Eye (tissue), 1 donor: ENCODE measurements at regions not wholly inside any gene's neighbourhood (a gene's known extent, or its start where the extent isn't known, plus 50 kb on each side); places are given as distances from the start of the nearest gene placed in this dataset.
A peak's percentile ranks its signal among the peaks of the same experiment; 100 is the strongest.
"Not testable (repeated sequence)": the region's sequence is repeated elsewhere in the genome, so short reads cannot be mapped to it uniquely, and the experiment has no call there.

Experiments used
- DNase-seq: peaks from one replicate; pipeline ENCODE4 v3.0.0-alpha.2; 2015

GRCh38 chr15:29550834-29551465, 271.3 kb downstream of the TJP1 start:
- no peak for DNase-seq

GRCh38 chr15:29548006-29548405, 274.3 kb downstream of the TJP1 start:
- no peak for DNase-seq

- DNase-seq: peak; percentile 38
Measured at GRCh38 chr15:29544513-29545128, 275.0 kb upstream of the NSMCE3 start.

- DNase-seq: peak; percentile 16
Measured at GRCh38 chr15:29542994-29543393, 273.4 kb upstream of the NSMCE3 start.

- DNase-seq: no peak
Measured at GRCh38 chr15:29541309-29541708, 271.7 kb upstream of the NSMCE3 start.

- no peak for DNase-seq
Measured at GRCh38 chr15:29540479-29540878, 270.9 kb upstream of the NSMCE3 start.

- no peak for DNase-seq
Measured at GRCh38 chr15:29539736-29540135, 270.1 kb upstream of the NSMCE3 start.

- DNase-seq: peak; percentile 18
Measured at GRCh38 chr15:29538044-29538443, 268.4 kb upstream of the NSMCE3 start.

GRCh38 chr15:29535952-29536351, 266.3 kb upstream of the NSMCE3 start:
- DNase-seq: no peak

- no peak for DNase-seq
Measured at GRCh38 chr15:29534378-29534777, 264.8 kb upstream of the NSMCE3 start.

GRCh38 chr15:29533647-29534046, 264.0 kb upstream of the NSMCE3 start:
- no peak for DNase-seq

GRCh38 chr15:29532296-29532695, 262.7 kb upstream of the NSMCE3 start:
- no peak for DNase-seq

GRCh38 chr15:29530966-29531365, 261.3 kb upstream of the NSMCE3 start:
- no peak for DNase-seq

GRCh38 chr15:29529043-29529442, 259.4 kb upstream of the NSMCE3 start:
- DNase-seq: no peak

- DNase-seq: no peak
Measured at GRCh38 chr15:29528276-29528675, 258.7 kb upstream of the NSMCE3 start.

GRCh38 chr15:29526802-29527201, 257.2 kb upstream of the NSMCE3 start:
- no peak for DNase-seq

- DNase-seq: no peak
Measured at GRCh38 chr15:29522373-29523276, 253.0 kb upstream of the NSMCE3 start.

- DNase-seq: no peak
Measured at GRCh38 chr15:29518442-29518841, 248.8 kb upstream of the NSMCE3 start.

GRCh38 chr15:29517829-29518228, 248.2 kb upstream of the NSMCE3 start:
- no peak for DNase-seq

GRCh38 chr15:29516929-29517328, 247.3 kb upstream of the NSMCE3 start:
- no peak for DNase-seq

- DNase-seq: no peak
Measured at GRCh38 chr15:29514926-29515325, 245.3 kb upstream of the NSMCE3 start.

GRCh38 chr15:29511663-29512062, 242.0 kb upstream of the NSMCE3 start:
- DNase-seq: no peak

- DNase-seq: not testable (repeated sequence)
Measured at GRCh38 chr15:29505535-29505934, 235.9 kb upstream of the NSMCE3 start.
